DMS114 treated with DMSO at 0.1 percent for 48 hours (cell line): ENCODE measurements at regions not wholly inside any gene's neighbourhood (a gene's known extent, or its start where the extent isn't known, plus 50 kb on each side); places are given as distances from the start of the nearest gene placed in this dataset.
"Not testable (repeated sequence)": the region's sequence is repeated elsewhere in the genome, so short reads cannot be mapped to it uniquely, and the experiment has no call there.

Experiments
- DNase-seq: peaks from one replicate; lab custom pipeline; 2025; ENCODE audit not compliant: unreplicated experiment; lab: John Stamatoyannopoulos, UW

DNA sequence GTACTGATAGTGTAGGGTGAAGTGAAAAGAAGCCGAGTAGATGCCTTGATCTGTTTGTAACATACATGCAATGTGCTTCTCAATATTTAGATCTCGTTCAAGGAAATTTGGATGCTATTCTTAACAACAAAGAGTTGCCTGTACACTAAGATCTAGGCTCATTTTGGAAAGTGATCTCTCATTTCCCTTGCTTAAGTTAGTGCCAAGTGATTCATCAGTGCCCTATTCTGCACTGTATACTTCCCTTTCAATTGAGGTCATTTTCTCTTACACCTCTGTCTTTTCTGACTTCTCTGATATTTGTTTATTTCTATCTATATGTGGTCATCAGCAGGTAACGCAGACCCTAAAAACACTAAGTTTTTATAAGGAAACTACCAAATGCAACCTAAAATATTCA, 528.6 kb upstream of the PTPRD start:
- DNase-seq, result no peak

DNA sequence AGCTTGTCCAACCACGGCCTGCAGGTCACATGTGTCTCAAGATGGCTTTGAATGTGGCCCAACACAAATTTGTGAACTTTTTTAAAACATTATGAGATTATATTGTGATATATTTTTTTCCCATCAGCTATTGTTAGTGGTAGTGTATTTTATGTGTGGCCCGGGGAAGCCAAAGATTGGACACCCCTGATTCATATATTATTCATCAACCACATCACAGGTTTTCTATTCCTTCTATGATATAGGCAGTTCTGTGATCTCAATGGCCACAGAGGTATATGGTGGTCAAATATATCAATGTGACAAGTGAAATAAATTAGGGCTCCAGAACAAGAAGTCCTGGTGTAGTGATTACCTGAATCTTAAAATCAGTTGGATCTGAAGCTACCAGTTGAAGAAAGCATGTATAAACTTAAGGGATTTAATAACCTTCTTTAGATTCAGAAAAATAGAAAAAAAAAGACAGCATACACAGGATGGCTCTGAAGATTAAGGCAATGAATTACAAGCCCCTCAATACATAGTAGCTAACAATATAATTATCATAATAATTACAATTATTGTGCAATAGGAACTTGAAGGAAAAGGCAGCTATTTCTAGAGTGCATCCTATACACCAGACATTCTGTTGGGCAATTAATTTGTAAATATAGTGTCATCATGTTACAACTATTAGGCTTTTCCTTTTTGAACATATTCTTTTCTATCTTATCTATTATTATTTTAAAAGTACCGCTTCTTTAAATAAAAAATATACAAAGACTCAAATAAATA, 530.4 kb upstream of the PTPRD start:
- no peak for DNase-seq

DNA sequence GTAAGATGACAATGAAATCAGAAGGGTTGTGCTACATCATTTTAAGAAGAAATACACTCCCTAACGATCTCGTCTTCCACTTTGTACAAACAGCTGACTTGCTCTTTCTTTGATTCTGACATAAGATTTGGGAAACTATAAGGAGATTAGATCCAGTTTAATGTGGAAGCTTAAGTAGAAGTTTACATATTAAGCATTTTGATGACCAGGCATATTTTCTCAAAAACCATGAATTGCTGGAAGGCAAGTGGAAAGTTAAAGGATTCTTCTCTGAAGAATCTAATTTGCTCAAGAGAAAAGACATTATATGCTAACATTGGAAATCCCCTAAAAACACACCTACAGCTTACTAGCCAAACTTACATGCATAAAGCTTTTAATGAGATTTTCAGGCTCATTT, 531.9 kb upstream of the PTPRD start:
- no peak for DNase-seq

DNA sequence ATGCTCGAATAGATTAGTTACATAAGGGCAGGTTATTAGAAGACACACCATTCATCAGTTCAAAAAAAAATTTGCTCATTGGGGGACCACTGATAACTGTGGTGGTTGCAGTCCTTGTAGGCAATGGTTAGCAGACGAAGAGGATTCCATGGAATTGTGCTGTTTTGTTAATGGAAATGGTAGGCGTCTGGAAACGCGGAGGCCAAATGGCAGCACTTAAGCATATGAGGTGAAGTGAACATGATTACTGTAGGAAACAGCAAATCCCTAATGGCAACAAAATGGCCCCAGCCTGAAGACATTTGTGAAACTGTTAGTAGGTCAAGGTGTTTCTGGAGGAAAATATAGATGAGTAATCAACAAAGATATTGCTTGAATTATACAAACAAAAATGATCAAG, 535.4 kb upstream of the PTPRD start:
- DNase-seq, result no peak

DNA sequence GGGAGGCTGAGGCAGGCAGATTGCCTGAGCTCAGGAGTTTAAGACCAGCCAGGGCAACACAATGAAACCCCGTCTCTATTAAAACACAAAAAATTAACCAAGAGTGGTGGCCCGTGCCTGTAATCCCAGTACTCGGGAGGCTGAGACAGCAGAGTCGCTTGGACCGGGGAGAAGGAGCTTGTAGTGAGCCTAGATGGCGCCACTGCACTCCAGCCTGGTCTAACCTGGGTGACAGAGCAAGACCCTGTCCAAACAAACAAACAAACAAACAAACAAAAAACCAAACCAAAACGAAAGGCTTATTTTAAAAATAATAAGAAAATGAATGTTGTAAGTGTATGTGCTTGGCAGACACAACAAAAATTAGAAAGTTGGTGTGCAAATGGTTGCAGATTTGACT, 536.3 kb upstream of the PTPRD start:
- no peak for DNase-seq

DNA sequence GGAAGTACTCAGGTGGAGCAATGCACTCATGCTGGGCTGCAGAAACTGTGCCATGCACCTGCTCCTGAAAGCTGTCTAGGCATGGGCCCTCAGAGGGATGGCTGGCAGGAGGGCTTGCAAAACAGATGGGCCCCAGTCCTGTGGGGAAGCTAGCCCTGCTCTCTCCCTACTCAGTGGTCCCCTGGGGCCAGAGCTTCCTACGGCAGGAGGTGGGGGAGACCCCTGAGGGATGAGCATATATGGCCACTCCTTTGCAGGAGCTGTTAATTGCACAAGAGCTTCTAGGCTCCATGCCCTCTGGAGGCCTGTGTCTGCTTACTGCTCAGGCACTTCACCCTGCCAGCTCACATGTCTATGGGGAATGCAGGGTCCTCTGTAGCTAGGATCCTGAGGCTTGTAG, 545.3 kb upstream of the PTPRD start:
- no peak for DNase-seq

DNA sequence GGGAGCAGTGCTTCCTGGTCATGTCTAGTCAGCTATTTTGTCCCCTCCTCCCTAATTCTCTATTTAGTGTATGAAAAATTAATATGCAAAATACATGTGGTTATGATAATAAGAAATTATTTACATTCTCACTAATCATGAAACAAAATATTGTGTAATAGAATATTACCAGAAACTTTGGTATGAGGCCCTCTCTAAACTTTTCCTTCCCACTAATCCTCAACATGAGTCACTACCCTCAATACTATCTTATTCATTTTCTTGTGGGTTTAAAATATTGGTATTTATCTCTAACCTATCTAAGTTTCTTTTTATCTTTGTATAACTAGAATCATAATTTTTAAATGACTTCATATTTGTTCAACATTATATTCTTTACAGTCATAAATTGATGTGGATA, 545.9 kb upstream of the PTPRD start:
- DNase-seq, result no peak

DNA sequence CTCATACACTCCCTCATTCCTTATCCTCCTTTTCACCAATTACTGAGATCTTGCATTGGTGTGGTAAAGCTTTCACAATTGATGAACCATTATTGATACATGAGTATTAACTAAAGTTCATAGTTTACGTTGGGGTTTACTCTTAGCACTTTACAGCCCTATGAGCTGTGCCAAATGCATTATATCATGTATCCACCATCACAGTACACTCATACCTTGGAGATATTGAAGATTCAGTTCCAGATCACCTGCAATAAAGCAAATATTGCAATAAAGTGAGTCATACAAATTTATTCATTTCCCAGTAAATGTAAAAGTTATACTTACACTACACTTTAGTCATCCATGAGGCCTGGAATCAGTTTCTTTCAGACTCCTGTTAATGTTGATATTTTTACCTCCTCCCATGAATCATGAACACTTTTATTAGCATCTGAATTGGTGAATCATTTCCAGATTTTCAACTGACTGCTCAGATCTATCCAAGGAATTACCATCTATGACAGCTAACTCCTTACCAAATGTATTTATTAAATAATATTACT, 546.6 kb upstream of the PTPRD start:
- DNase-seq, result no peak

DNA sequence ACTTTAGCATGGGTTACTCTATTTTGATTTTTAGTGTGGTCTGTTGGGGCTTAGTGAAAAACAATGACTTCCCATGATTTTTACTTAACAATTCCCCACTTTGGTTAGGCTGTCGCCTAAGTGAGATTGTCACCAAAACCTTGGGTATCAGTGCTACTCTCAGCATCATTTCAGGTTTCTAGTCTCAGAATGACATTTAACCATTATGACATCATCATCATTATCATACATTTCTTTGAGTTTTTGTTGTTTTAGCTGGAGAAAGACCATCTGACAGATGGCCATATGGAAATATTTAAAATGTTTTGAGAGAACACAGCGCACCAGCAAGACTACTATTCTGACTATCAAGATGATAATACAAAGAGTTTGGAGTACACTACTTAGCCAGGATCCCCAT, 551.0 kb upstream of the PTPRD start:
- no peak for DNase-seq

DNA sequence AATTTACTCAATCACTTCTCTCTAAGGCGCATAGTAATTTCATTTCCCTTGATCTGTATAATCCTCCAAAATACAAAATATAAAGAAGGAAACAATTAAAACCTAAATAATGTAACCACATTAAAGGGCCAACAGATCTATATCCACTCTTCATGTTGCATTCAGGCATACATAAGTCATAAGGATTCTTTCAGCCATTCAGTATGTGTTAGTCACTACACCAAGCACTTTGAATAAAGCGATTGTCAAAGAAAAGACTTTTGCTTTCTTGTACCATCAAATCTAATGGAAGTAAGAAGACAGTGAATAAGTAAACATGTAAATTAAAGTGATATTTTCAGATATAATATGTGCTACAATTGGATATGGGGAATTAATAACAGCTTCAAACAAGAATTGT, 569.2 kb upstream of the PTPRD start:
- no peak for DNase-seq

DNA sequence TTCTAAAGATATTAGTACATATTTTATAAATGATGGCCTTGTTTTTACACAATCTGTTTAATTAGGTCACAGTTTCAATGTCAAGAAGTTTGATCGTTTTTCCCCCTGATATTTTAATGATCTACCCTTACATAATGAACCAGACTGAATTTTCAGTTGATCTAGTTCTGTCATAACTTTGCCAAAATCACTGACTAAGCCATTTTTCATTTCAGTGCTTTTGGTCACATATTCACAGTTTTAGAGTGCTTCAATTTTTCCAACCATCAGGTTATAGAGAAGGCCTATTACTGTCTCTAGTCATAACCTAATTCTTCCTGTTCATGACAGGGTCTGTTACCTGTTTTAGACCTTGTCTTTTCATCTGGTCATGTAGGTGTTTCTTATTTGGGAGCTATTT, 577.9 kb upstream of the PTPRD start:
- DNase-seq, result no peak

DNA sequence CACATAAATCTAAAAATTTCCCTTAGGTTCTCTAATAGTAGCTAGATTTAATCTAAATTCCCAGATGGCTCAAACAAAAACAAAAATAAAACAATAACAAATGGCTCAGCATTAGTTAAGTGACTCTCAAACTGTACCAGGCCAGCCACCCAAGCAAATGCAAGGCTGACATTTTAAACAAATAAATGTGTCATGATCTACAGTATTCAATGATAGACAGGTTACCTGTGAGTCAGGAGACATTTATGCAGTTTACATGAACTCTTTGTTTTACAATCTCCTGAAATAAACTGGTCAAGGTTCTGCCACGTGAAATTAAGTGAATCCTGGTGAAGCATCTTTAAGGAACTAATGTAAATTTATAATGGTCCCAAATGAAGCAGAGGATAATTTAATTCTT, 580.2 kb upstream of the PTPRD start:
- no peak for DNase-seq

DNA sequence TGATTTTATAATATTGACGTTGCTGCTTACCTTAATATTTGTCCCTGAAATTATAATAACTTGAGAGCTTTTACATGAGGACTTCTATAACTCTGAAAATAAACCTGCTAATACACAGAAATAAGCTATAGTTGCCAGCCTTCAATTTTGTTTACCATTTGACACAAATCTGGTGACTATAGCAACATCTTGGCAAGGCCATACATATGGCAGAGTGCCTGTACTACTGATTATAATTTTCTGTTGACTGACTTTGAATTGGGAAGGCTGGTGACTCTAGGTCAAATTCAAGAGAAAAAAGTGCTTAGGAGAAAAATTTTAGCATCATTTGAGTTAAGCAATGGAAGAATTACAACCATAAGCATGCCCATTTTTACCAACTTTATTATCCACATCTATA, 581.4 kb upstream of the PTPRD start:
- no peak for DNase-seq

DNA sequence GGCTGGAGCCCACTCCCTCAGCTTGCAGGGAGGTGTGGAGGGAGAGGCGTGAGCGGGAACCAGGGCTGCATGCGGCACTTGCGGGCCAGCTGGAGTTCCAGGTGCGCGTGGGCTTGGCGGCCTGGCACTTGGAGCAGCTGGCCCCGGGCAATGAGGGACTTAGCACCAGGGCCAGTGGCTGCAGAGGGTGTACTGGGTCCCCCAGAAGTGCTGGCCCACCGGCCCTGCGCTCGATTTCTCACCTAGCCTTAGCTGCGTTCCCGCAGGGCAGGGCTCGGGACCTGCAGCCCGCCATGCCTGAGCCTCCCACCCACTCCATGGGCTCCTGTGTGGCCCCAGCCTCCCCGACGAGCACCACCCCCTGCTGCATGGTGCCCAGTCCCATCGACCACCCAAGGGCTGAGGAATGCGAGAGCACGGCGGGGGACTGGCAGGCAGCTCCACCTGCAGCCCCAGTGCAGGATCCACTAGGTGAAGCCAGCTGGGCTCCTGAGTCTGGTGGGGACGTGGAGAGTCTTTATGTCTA, 584.1 kb upstream of the PTPRD start:
- DNase-seq, result not testable (repeated sequence)

DNA sequence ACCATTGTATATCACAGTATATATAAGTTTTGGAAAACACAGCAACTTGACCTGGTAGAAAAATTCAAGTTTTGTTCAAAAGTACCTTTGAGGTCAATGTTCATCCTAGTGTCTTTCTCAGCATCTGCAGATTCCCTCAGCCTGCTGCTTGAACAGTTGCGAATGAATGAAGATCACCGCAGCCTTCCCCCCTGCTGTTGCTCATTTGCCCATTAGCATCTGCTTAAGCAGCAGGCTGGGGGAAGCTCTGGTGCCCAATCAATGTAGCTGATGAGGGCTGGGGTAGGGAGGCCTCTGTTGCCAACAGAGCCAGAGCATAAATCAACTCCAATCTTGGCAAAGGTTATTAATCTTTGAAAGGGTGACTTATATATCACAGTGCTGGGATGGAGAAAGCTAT, 586.5 kb upstream of the PTPRD start:
- no peak for DNase-seq

DNA sequence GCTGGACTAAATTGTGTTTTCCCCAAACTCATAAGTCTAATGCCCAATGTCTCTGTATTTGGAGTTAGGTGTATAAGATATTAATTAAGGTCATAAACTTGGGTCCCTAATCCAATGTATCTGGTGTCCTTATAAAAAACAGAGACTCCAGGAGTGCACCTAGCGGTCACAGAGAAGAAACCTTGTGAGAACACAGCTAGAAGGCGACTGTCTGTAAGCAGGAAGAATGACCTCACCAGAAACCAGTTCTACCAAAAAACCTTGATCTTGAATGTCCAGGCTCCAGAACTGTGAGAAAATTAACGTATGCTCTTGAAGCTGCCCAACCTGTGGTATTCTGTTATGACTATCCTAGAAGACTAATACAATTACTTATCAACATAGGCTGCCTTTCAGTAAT, 591.7 kb upstream of the PTPRD start:
- DNase-seq, result no peak

DNA sequence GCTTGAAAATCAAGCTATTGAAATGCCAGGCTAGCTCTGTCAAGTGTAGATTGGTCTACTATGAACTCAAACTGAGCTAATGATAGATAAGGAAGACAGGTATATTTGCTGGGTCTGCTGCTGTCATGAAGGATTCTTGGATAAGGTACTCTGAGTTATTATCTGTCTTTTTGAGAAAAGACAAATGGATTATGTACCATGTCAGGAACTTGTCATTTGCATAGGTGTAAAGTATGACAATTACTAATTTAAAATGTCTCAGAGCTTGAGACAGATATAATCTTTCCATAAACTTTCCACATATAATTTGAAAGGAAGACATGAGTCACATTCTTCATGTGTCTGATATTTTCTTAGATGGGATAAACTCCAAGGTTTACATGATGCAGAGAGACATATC, 594.1 kb upstream of the PTPRD start:
- no peak for DNase-seq

DNA sequence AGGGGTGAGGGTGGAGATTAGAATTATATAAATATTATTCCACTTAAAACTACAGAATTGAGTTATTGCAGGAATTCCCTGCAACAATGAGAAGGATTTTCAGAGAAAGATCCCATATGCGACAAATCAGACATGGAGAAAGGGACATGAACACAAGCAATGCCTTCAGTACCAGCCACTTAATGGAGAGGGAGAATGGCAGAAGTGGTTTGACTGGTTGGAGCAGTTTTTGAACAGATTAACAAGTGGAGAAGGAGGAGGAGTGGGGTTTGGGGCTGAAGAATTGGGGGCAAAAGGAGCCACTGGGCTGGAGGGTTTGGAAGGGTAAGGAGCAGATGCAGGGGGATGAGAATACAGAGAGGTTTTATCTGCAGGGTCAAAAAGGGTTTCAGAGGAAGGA, 620.9 kb upstream of the PTPRD start:
- DNase-seq, result no peak

DNA sequence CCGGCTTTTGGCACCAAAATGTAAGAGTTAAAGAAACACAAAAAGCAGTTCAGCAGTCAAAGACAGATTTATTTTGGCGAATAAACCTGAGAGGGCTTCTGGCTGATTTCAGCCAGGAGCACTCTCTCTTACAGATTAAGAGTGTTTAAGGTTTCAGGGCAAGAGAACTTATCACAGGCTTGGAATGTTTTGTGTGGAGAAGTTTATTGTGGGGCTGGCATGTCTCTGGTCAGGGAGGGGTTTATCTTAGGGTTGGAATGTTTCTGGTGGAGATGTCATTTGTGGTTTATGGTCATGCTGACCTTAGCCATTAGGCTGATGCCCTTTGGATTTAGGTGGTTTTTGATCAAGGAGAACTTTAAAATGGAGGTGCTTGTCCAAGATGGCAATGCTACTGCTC, 622.3 kb upstream of the PTPRD start:
- DNase-seq, result no peak

DNA sequence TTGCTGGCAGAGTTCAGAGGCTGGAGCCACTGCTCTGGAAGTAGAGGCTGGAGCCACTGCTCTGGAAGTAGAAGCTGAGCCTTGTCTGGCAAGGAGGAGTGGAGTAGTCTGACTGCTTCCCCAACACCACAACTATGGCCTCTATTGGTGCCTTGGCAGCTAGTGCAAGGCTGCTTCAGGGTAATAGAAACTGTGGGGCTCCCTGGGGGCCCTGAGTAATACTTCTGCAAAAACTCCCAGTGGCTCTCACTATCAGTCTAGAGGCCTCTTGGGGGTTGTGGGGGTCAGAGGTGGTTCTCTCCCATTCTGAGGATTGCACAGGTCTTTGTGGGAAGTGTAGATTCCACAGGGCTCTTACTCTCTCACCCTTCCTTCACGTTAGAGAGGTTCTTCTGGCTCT, 629.0 kb upstream of the PTPRD start:
- DNase-seq, result no peak

DNA sequence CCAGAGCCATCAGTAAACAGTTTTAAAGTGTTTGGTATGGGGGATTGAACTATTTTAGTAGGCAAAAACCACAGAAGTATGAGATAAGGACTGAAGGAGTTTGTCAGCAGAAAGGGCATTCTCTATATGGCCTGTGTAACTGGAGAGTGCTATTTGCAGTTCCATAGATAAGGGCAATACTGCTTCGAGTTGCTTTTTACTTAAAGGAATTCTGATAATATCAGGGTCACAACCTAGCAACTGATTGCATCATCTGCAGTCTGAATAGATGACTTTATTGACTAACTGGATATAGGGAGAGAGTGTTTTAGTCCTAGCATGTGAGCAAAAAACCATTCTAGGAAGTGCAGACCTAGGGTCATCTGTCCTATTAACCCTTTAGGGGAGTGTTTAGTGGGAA, 645.2 kb upstream of the PTPRD start:
- no peak for DNase-seq

DNA sequence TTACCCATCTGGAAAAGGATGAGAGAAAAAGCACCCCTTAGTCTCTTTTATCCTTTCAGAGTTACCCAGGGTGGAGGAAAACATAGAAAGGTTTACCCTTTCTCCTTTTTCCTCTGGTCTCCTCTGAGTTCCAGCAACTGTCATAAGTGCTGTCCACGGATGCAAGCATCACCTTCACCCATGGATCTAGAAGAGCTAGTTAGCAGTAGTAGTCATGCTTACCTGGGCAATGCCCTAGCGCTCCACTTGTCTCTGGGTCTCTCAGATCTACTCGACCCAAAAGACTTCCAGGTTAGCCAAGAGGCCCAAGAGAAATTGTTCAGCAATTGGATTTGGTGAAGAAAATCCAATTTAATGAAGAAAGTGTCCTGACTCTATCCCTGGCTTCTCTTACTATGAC, 656.2 kb upstream of the PTPRD start:
- no peak for DNase-seq

DNA sequence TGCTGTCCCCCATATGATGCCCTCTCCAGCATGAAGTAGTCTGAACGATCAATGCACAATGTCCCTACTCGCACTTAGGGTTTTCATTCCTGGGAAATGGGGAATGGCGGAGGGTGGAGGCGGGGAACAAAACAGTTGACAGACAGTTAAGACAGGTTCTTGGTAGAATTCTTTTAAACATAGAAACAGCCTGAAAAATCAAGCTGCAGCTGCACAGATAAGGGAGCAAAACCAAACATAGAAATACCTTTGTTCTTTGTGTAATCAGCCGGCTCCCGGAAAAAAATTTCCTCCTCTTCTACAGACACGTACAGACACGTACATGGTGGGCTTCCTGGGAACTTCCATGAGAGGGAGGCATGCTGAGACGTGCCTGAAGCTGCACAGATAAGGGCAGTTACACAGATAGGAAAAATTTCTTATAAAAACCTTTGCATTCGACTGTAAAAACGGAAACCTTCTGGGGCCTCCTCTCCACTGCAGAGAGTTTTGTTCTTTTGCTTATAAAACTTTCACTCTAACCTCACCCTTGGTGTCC, 662.4 kb upstream of the PTPRD start:
- no peak for DNase-seq
